ENCODE measurements at regions not wholly inside any gene's neighbourhood (a gene's known extent, or its start where the extent isn't known, plus 50 kb on each side); places are given as distances from the start of the nearest gene placed in this dataset.

DNA sequence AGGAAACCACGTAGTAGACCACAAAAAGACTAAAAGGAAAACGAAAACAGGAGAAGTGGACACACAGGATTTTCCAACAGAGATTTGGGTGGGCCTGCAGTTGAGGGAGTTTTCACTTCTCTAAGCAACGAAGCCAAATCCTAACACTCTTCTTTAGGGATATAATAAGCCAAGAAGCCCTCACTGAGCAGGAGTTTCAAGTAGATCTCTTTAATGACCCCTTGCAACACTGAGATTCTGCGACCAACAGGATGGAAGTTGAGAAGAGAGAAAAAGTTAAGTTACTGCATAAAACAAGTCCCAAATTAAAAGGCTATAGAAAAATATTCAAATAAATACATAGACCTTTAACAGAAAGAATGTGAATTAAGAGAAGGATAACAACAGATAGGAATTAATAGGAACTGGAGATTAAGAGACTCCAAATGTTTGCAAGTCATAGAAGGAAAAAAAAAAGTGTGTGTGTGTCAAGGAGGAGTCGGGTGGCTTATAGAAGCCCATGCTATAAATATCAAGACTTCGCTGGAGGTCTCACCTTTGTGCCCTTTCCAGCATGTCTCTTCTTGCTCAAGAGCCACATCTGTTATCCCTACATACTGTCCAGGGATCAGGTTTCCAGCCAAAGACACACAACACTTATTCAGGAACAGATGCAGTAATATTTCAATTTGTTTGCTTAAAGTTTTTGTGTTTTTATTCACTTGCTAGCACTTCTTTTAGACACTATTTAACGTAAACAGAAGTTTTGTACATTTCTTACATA, 69.4 kb upstream of the ARHGAP28 start:
- no peak for TF ChIP-seq MYC (IDR thresholded peaks at IDR 0.05; ENCODE audit: low read depth, low read length)
- TF ChIP-seq, protein P1, sequence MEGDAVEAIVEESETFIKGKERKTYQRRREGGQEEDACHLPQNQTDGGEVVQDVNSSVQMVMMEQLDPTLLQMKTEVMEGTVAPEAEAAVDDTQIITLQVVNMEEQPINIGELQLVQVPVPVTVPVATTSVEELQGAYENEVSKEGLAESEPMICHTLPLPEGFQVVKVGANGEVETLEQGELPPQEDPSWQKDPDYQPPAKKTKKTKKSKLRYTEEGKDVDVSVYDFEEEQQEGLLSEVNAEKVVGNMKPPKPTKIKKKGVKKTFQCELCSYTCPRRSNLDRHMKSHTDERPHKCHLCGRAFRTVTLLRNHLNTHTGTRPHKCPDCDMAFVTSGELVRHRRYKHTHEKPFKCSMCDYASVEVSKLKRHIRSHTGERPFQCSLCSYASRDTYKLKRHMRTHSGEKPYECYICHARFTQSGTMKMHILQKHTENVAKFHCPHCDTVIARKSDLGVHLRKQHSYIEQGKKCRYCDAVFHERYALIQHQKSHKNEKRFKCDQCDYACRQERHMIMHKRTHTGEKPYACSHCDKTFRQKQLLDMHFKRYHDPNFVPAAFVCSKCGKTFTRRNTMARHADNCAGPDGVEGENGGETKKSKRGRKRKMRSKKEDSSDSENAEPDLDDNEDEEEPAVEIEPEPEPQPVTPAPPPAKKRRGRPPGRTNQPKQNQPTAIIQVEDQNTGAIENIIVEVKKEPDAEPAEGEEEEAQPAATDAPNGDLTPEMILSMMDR (IDR thresholded peaks at IDR 0.05; ENCODE audit: low read depth, low read length) = no peak
